ENCODE measurements at regions not wholly inside any gene's neighbourhood (a gene's known extent, or its start where the extent isn't known, plus 50 kb on each side); places are given as distances from the start of the nearest gene placed in this dataset.

GRCh38 chr13:90232291-90232690 is 1115.2 kb upstream of the MIR17HG start:
- Histone ChIP-seq H3K27ac (ENCODE audit: extremely low read depth, low read depth, low read length) (no peak overlapping the region), H3K9me3 (ENCODE audit: control insufficient read depth, insufficient read depth, low read depth, low read length) (no peaks in the 10 kb centered on the region), H3K4me1 (ENCODE audit: control insufficient read depth, insufficient read depth, low read length) (no peaks in the 10 kb centered on the region), H3K4me3 (ENCODE audit: low read depth, low read length) (no peak overlapping the region), H3K36me3 (ENCODE audit: control insufficient read depth in 2 of 2, insufficient read depth in 1 of 2, low read length in 2 of 2) (no peaks in the 10 kb centered on the region)
- CTCF ChIA-PET = no interaction called here
- TF ChIP-seq ZNF280C (tag by site-specific recombination; IDR thresholded peaks at IDR 0.05) (no peak), ZNF223 (tag by site-specific recombination; IDR thresholded peaks at IDR 0.05) (no peak), ZNF16 (tag by site-specific recombination; IDR thresholded peaks at IDR 0.05; ENCODE audit: low read depth) (no peak), ZSCAN23 (tag by site-specific recombination; IDR thresholded peaks at IDR 0.05) (no peak), ZNF169 (tag by site-specific recombination; IDR thresholded peaks at IDR 0.05) (no peak), ZNF621 (tag by site-specific recombination; IDR thresholded peaks at IDR 0.05) (no peak)
- POLR2A ChIA-PET = no interaction called here

- H3K36me3 ChIP-seq (ENCODE audit: control insufficient read depth in 2 of 2, insufficient read depth in 1 of 2, low read length in 2 of 2) = no peaks in the 10 kb centered on the region
- no peak overlapping the region for H3K4me3 ChIP-seq (ENCODE audit: low read depth, low read length)
- H3K9me3 ChIP-seq (ENCODE audit: control insufficient read depth, insufficient read depth, low read depth, low read length) = no peaks in the 10 kb centered on the region
- H3K27ac ChIP-seq (ENCODE audit: extremely low read depth, low read depth, low read length) = no peak overlapping the region
- H3K4me1 ChIP-seq (ENCODE audit: control insufficient read depth, insufficient read depth, low read length) = no peaks in the 10 kb centered on the region
- POLR2A ChIA-PET = no interaction called here
- TF ChIP-seq ZNF155 (tag by site-specific recombination; IDR thresholded peaks at IDR 0.05) (no peak), KLF8 (tag by site-specific recombination; IDR thresholded peaks at IDR 0.05) (no peak), BCL11A (tag by site-specific recombination; IDR thresholded peaks at IDR 0.05; ENCODE audit: low read depth) (no peak), YY2 (tag by site-specific recombination; IDR thresholded peaks at IDR 0.05) (no peak), ZNF639 (tag by site-specific recombination; IDR thresholded peaks at IDR 0.05) (no peak), YY1 (tag by site-specific recombination; IDR thresholded peaks at IDR 0.05) (no peak), ZNF433 (tag by site-specific recombination; IDR thresholded peaks at IDR 0.05; ENCODE audit: low read depth) (no peak), ZNF324 (tag by site-specific recombination; IDR thresholded peaks at IDR 0.05) (no peak), SCRT1 (tag by site-specific recombination; IDR thresholded peaks at IDR 0.05; ENCODE audit: borderline replicate concordance) (no peak), ZNF157 (tag by site-specific recombination; IDR thresholded peaks at IDR 0.05) (no peak), ZNF16 (tag by site-specific recombination; IDR thresholded peaks at IDR 0.05; ENCODE audit: low read depth) (no peak), ZBTB17 (tag by site-specific recombination; IDR thresholded peaks at IDR 0.05) (no peak), BCL11B (tag by site-specific recombination; IDR thresholded peaks at IDR 0.05; ENCODE audit: low read depth) (no peak), ZNF530 (tag by site-specific recombination; IDR thresholded peaks at IDR 0.05; ENCODE audit: low read depth) (no peak), ZNF513 (tag by site-specific recombination; IDR thresholded peaks at IDR 0.05) (no peak), KLF10 (tag by site-specific recombination; IDR thresholded peaks at IDR 0.05) (no peak)
- CTCF ChIA-PET = no interaction called here
Observed at GRCh38 chr13:90233933-90234672, 1113.4 kb upstream of the MIR17HG start.

Measured in HEK293 (cell line).